Testis (tissue), 2 donors: ENCODE measurements at regions not wholly inside any gene's neighbourhood (a gene's known extent, or its start where the extent isn't known, plus 50 kb on each side); places are given as distances from the start of the nearest gene placed in this dataset.
"Not testable (repeated sequence)": the region's sequence is repeated elsewhere in the genome, so short reads cannot be mapped to it uniquely, and the experiment has no call there.

ENCODE experiments used
- CTCF ChIP-seq, 3 experiments: fragments of 450-650 bp in 2 of 3; fragments of 200-600 bp in 1 of 3; sonication (generic) in 1 of 3; IDR thresholded peaks; one replicate each; pipeline ENCODE4 v1.5.1; 2016 to 2019; ENCODE audit warnings: antibody characterized with exemption in 3 of 3, mild to moderate bottlenecking in 2 of 3, moderate library complexity in 1 of 3
- POLR2A ChIP-seq: fragments of 450-650 bp; IDR thresholded peaks from one replicate; pipeline ENCODE4 v1.6.1; 2017; ENCODE audit warnings: antibody characterized with exemption, mild to moderate bottlenecking, moderate library complexity

DNA sequence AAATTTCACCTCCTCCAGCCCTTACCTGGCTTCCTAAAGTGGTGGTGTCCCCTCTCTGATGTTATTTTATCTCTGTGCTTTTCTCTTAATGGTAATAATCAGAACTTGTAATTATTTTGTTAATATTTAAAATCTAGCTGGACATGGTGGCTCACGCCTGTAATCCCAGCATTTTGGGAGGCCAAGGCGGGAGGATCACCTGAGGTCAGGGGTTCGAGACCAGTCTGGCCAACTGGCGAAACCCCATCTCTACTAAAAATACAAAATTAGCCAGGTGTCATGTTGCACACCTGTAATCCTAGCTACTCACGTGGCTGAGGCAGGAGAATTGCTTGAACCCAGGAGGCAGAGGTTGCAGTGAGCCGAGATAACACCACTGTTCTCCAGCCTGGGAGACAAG, 4780.8 kb upstream of the OR11H1 start:
- TF ChIP-seq CTCF (IDR thresholded peaks at IDR 0.05); POLR2A: not testable (repeated sequence)
